HEK293T (cell line): ENCODE measurements at regions not wholly inside any gene's neighbourhood (a gene's known extent, or its start where the extent isn't known, plus 50 kb on each side); places are given as distances from the start of the nearest gene placed in this dataset.

Source experiments
- BHLHE40 ChIP-seq: fragments of 450-650 bp; IDR thresholded peaks from 2 replicates; pipeline ENCODE4 v1.6.1; 2016; ENCODE audit warnings: mild to moderate bottlenecking, moderate library complexity, borderline replicate concordance
- FOXK2 ChIP-seq: fragments of 450-650 bp; IDR thresholded peaks from 2 replicates; pipeline ENCODE4 v1.6.1; 2016; ENCODE audit warnings: mild to moderate bottlenecking
- FOXM1 ChIP-seq: fragments of 450-650 bp; IDR thresholded peaks from 2 replicates; pipeline ENCODE4 v1.6.1; 2017; ENCODE audit warnings: mild to moderate bottlenecking, borderline replicate concordance
- HDGF ChIP-seq: fragments of 450-650 bp; IDR thresholded peaks from 2 replicates; pipeline ENCODE4 v1.6.1; 2017; ENCODE audit warnings: antibody characterized with exemption, borderline replicate concordance
- L3MBTL2 ChIP-seq: fragments of 450-650 bp; conservative IDR thresholded peaks from 2 replicates; pipeline ENCODE4 v1.6.1; 2016; ENCODE audit warnings: mild to moderate bottlenecking
- LEF1 ChIP-seq: fragments of 450-650 bp; IDR thresholded peaks from 2 replicates; pipeline ENCODE4 v1.6.1; 2017; ENCODE audit warnings: mild to moderate bottlenecking, borderline replicate concordance
- NFRKB ChIP-seq: fragments of 450-650 bp; IDR thresholded peaks from 2 replicates; pipeline ENCODE4 v1.6.1; 2016; ENCODE audit warnings: mild to moderate bottlenecking, moderate library complexity
- PKNOX1 ChIP-seq: fragments of 450-650 bp; IDR thresholded peaks from 2 replicates; pipeline ENCODE4 v1.6.1; 2016
- SP1 ChIP-seq: fragments of 450-650 bp; IDR thresholded peaks from 2 replicates; pipeline ENCODE4 v1.6.1; 2017
- SUZ12 ChIP-seq: fragments of 450-650 bp; IDR thresholded peaks from 2 replicates; pipeline ENCODE4 v1.6.1; 2016; ENCODE audit warnings: mild to moderate bottlenecking
- TARDBP ChIP-seq: fragments of 450-650 bp; IDR thresholded peaks from 2 replicates; pipeline ENCODE4 v1.6.1; 2016
- ZNF384 ChIP-seq: fragments of 450-650 bp; IDR thresholded peaks from 2 replicates; pipeline ENCODE4 v1.6.1; 2016

GRCh38 chr4:22573198-22573597, 57.3 kb upstream of the ADGRA3 start:
- TF ChIP-seq FOXK2: no peak
- no peak for TF ChIP-seq LEF1
- TF ChIP-seq SUZ12: no peak
- TF ChIP-seq ZNF384: no peak
- no peak for TF ChIP-seq L3MBTL2
- no peak for TF ChIP-seq TARDBP
- no peak for TF ChIP-seq NFRKB
- TF ChIP-seq FOXM1: no peak
- TF ChIP-seq SP1: no peak
- TF ChIP-seq BHLHE40: no peak
- no peak for TF ChIP-seq HDGF
- no peak for TF ChIP-seq PKNOX1
